Ascending aorta (tissue), 2 donors: ENCODE measurements at regions not wholly inside any gene's neighbourhood (a gene's known extent, or its start where the extent isn't known, plus 50 kb on each side); places are given as distances from the start of the nearest gene placed in this dataset.
"Not testable (repeated sequence)": the region's sequence is repeated elsewhere in the genome, so short reads cannot be mapped to it uniquely, and the experiment has no call there.

ENCODE experiments used
- DNase-seq, 2 donors: peaks; one replicate each; pipeline ENCODE4 v3.0.0-alpha.2; 2019; ENCODE audit warnings: low spot score in 2 of 2
- H3K27ac ChIP-seq, 2 donors: fragments of 200-600 bp; sonication (generic); one replicate each; pipeline ENCODE4 v1.5.1; 2016 to 2017; ENCODE audit warnings: mild to moderate bottlenecking in 1 of 2
- H3K27me3 ChIP-seq: fragments of 200-600 bp; sonication (generic); one replicate; pipeline ENCODE4 v1.5.1; 2017
- H3K36me3 ChIP-seq, 2 donors: fragments of 200-600 bp; sonication (generic); one replicate each; pipeline ENCODE4 v1.5.1; 2016
- H3K4me1 ChIP-seq, 2 donors: fragments of 200-600 bp; sonication (generic); one replicate each; pipeline ENCODE4 v1.5.1; 2016 to 2017; ENCODE audit warnings: mild to moderate bottlenecking in 1 of 2
- H3K4me3 ChIP-seq, 2 donors: fragments of 200-600 bp; sonication (generic); one replicate each; pipeline ENCODE4 v1.5.1; 2016 to 2017; ENCODE audit warnings: mild to moderate bottlenecking in 1 of 2
- H3K9me3 ChIP-seq, 2 donors: fragments of 200-600 bp; sonication (generic); one replicate each; pipeline ENCODE4 v1.5.1; 2016
- CTCF ChIP-seq, 3 experiments: fragments of 200-600 bp in 2 of 3; fragments of 450-650 bp in 1 of 3; sonication (generic) in 2 of 3; IDR thresholded peaks; one replicate each; pipeline ENCODE4 v1.5.1; 2016 to 2019; ENCODE audit warnings: antibody characterized with exemption in 3 of 3, mild to moderate bottlenecking in 1 of 3, moderate library complexity in 1 of 3
- intact Hi-C: fragments of 100-400 bp; cut with DNase I; formaldehyde crosslinking; loops from one replicate; pipeline ENCODE4 v1.15.1; 2023

GRCh38 chr15:79777916-79778315, 118.9 kb downstream of the MTHFS start:
- Histone ChIP-seq H3K4me1 (no peaks in the 10 kb centered on the region), H3K4me3 (no peak overlapping the region), H3K9me3 (peaks cover 6% of the 10 kb centered on the region in 2 donors), H3K27ac (no peak overlapping the region), H3K36me3 (no peaks in the 10 kb centered on the region), H3K27me3 (no peaks in the 10 kb centered on the region)
- no peak for DNase-seq
- intact Hi-C loops, result no loop called here
- no peak for TF ChIP-seq CTCF (IDR thresholded peaks at IDR 0.05)

- H3K27me3 ChIP-seq, result no peaks in the 10 kb centered on the region
- no peak overlapping the region for H3K4me3 ChIP-seq
- H3K27ac ChIP-seq, result no peak overlapping the region
- no peaks in the 10 kb centered on the region for H3K4me1 ChIP-seq
- DNase-seq, result no peak
- peaks cover 6% of the 10 kb centered on the region in 2 donors for H3K9me3 ChIP-seq
- H3K36me3 ChIP-seq, result no peaks in the 10 kb centered on the region
- no peak for TF ChIP-seq CTCF (IDR thresholded peaks at IDR 0.05)
- intact Hi-C loops, result no loop called here
Observed at GRCh38 chr15:79778378-79778990, 118.3 kb downstream of the MTHFS start.

GRCh38 chr15:79779746-79780145, 117.1 kb downstream of the MTHFS start:
- no peaks in the 10 kb centered on the region for H3K27me3 ChIP-seq
- H3K36me3 ChIP-seq, result no peaks in the 10 kb centered on the region
- H3K4me1 ChIP-seq, result no peaks in the 10 kb centered on the region
- intact Hi-C loops, result no loop called here
- no peak overlapping the region for H3K4me3 ChIP-seq
- DNase-seq, result no peak
- H3K27ac ChIP-seq, result no peak overlapping the region
- peaks cover 6% of the 10 kb centered on the region in 2 donors for H3K9me3 ChIP-seq
- no peak for TF ChIP-seq CTCF (IDR thresholded peaks at IDR 0.05)

GRCh38 chr15:79782307-79782706, 114.5 kb downstream of the MTHFS start:
- intact Hi-C loops, H3K4me1 ChIP-seq, DNase-seq, H3K9me3 ChIP-seq, H3K27me3 ChIP-seq, H3K36me3 ChIP-seq, H3K4me3 ChIP-seq, H3K27ac ChIP-seq: not testable (repeated sequence)
